ENCODE measurements at regions not wholly inside any gene's neighbourhood (a gene's known extent, or its start where the extent isn't known, plus 50 kb on each side); places are given as distances from the start of the nearest gene placed in this dataset.

DNA sequence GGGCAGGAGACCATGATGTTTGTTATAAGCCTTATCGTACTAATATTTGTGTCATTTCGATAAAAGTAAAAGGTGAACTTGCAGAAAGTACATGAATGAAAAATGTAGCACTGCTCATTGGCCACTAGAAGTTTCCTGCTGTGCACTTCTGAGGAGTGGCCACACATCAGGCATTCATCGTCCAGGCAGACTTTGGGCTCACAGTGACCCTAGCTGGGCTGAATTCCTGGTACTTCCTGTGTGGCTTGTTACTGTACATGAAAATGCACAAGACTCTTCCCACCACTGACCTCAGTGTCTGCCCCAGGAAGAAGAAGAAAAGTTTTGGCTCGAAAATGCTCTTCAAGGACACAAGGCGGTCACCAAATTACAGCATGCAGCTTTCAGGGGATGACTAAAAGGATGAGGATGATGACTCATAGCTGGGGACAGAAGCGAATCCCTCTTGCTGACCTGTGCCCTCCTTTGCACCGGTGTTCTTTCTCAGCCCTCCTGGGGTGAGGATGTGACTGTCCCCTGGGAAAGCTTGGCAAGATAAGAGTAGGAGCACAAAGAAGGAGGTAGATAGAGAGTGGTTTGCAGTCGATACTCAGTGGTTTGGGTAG, 252.4 kb upstream of the KAZN start (continued):
- TF ChIP-seq, protein P1, sequence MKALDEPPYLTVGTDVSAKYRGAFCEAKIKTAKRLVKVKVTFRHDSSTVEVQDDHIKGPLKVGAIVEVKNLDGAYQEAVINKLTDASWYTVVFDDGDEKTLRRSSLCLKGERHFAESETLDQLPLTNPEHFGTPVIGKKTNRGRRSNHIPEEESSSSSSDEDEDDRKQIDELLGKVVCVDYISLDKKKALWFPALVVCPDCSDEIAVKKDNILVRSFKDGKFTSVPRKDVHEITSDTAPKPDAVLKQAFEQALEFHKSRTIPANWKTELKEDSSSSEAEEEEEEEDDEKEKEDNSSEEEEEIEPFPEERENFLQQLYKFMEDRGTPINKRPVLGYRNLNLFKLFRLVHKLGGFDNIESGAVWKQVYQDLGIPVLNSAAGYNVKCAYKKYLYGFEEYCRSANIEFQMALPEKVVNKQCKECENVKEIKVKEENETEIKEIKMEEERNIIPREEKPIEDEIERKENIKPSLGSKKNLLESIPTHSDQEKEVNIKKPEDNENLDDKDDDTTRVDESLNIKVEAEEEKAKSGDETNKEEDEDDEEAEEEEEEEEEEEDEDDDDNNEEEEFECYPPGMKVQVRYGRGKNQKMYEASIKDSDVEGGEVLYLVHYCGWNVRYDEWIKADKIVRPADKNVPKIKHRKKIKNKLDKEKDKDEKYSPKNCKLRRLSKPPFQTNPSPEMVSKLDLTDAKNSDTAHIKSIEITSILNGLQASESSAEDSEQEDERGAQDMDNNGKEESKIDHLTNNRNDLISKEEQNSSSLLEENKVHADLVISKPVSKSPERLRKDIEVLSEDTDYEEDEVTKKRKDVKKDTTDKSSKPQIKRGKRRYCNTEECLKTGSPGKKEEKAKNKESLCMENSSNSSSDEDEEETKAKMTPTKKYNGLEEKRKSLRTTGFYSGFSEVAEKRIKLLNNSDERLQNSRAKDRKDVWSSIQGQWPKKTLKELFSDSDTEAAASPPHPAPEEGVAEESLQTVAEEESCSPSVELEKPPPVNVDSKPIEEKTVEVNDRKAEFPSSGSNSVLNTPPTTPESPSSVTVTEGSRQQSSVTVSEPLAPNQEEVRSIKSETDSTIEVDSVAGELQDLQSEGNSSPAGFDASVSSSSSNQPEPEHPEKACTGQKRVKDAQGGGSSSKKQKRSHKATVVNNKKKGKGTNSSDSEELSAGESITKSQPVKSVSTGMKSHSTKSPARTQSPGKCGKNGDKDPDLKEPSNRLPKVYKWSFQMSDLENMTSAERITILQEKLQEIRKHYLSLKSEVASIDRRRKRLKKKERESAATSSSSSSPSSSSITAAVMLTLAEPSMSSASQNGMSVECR (CRISPR knock-in tag; IDR thresholded peaks at IDR 0.05; ENCODE audit: borderline replicate concordance) = no peak
- TF ChIP-seq TCF7 (CRISPR knock-in tag; IDR thresholded peaks at IDR 0.05; ENCODE audit: low read depth) = no peak

DNA sequence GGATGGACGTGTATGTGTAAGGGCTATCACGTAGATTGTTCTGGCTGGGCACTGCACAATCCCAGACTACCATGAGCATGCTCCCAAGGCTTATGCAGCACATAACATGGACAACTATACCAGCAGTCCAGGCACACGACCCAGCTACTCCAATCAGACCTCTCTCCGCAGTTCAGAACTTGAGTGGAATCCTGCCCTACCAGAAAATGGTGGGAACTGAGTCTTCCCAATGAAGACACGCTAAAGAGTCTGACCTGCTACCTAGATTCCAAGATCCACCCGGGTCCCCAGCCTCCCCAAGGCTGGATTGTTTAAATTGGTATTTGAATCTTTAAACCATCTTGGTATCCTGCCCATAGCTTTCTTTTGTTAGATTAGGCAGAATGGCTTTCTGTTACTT, 251.3 kb upstream of the KAZN start:
- POLR2A ChIA-PET = no interaction called here
- H3K36me3 Mint-ChIP-seq = no peaks in the 10 kb centered on the region
- CTCF ChIA-PET = no interaction called here
- ATAC-seq (no peak), DNase-seq (ENCODE audit: low spot score) (no peak)
- H3K4me1 Mint-ChIP-seq = peaks cover 7% of the 10 kb centered on the region; the same call in 1 of the 2 replicates
- peaks cover 9% of the 10 kb centered on the region for H3K9me3 Mint-ChIP-seq
- H3K27me3 Mint-ChIP-seq (ENCODE audit: low read depth) = peaks cover 8% of the 10 kb centered on the region
- H3K4me3 Mint-ChIP-seq = no peak overlapping the region
- H3K27ac Mint-ChIP-seq = no peak overlapping the region
- TF ChIP-seq, protein P2, sequence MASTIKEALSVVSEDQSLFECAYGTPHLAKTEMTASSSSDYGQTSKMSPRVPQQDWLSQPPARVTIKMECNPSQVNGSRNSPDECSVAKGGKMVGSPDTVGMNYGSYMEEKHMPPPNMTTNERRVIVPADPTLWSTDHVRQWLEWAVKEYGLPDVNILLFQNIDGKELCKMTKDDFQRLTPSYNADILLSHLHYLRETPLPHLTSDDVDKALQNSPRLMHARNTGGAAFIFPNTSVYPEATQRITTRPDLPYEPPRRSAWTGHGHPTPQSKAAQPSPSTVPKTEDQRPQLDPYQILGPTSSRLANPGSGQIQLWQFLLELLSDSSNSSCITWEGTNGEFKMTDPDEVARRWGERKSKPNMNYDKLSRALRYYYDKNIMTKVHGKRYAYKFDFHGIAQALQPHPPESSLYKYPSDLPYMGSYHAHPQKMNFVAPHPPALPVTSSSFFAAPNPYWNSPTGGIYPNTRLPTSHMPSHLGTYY (CRISPR knock-in tag; IDR thresholded peaks at IDR 0.05) = no peak
- TF ChIP-seq, protein P3, sequence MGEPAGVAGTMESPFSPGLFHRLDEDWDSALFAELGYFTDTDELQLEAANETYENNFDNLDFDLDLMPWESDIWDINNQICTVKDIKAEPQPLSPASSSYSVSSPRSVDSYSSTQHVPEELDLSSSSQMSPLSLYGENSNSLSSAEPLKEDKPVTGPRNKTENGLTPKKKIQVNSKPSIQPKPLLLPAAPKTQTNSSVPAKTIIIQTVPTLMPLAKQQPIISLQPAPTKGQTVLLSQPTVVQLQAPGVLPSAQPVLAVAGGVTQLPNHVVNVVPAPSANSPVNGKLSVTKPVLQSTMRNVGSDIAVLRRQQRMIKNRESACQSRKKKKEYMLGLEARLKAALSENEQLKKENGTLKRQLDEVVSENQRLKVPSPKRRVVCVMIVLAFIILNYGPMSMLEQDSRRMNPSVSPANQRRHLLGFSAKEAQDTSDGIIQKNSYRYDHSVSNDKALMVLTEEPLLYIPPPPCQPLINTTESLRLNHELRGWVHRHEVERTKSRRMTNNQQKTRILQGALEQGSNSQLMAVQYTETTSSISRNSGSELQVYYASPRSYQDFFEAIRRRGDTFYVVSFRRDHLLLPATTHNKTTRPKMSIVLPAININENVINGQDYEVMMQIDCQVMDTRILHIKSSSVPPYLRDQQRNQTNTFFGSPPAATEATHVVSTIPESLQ (CRISPR knock-in tag; IDR thresholded peaks at IDR 0.05) = no peak
- TF ChIP-seq, protein P4, sequence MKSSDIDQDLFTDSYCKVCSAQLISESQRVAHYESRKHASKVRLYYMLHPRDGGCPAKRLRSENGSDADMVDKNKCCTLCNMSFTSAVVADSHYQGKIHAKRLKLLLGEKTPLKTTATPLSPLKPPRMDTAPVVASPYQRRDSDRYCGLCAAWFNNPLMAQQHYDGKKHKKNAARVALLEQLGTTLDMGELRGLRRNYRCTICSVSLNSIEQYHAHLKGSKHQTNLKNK (CRISPR knock-in tag; IDR thresholded peaks at IDR 0.05) = no peak
- TF ChIP-seq, protein P5, sequence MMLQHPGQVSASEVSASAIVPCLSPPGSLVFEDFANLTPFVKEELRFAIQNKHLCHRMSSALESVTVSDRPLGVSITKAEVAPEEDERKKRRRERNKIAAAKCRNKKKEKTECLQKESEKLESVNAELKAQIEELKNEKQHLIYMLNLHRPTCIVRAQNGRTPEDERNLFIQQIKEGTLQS (CRISPR knock-in tag; conservative IDR thresholded peaks at IDR 0.05) = no peak
- TF ChIP-seq SP1 (CRISPR knock-in tag; conservative IDR thresholded peaks at IDR 0.05) (no peak), KAT7 (CRISPR knock-in tag; IDR thresholded peaks at IDR 0.05; ENCODE audit: borderline replicate concordance) (no peak), ELF4 (CRISPR knock-in tag; IDR thresholded peaks at IDR 0.05; ENCODE audit: low read depth) (no peak)
- TF ChIP-seq, protein P6, sequence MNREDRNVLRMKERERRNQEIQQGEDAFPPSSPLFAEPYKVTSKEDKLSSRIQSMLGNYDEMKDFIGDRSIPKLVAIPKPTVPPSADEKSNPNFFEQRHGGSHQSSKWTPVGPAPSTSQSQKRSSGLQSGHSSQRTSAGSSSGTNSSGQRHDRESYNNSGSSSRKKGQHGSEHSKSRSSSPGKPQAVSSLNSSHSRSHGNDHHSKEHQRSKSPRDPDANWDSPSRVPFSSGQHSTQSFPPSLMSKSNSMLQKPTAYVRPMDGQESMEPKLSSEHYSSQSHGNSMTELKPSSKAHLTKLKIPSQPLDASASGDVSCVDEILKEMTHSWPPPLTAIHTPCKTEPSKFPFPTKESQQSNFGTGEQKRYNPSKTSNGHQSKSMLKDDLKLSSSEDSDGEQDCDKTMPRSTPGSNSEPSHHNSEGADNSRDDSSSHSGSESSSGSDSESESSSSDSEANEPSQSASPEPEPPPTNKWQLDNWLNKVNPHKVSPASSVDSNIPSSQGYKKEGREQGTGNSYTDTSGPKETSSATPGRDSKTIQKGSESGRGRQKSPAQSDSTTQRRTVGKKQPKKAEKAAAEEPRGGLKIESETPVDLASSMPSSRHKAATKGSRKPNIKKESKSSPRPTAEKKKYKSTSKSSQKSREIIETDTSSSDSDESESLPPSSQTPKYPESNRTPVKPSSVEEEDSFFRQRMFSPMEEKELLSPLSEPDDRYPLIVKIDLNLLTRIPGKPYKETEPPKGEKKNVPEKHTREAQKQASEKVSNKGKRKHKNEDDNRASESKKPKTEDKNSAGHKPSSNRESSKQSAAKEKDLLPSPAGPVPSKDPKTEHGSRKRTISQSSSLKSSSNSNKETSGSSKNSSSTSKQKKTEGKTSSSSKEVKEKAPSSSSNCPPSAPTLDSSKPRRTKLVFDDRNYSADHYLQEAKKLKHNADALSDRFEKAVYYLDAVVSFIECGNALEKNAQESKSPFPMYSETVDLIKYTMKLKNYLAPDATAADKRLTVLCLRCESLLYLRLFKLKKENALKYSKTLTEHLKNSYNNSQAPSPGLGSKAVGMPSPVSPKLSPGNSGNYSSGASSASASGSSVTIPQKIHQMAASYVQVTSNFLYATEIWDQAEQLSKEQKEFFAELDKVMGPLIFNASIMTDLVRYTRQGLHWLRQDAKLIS (CRISPR knock-in tag; IDR thresholded peaks at IDR 0.05; ENCODE audit: borderline replicate concordance) = no peak
- TF ChIP-seq, protein P1 (CRISPR knock-in tag; IDR thresholded peaks at IDR 0.05; ENCODE audit: borderline replicate concordance) = no peak
- TF ChIP-seq, protein P7, sequence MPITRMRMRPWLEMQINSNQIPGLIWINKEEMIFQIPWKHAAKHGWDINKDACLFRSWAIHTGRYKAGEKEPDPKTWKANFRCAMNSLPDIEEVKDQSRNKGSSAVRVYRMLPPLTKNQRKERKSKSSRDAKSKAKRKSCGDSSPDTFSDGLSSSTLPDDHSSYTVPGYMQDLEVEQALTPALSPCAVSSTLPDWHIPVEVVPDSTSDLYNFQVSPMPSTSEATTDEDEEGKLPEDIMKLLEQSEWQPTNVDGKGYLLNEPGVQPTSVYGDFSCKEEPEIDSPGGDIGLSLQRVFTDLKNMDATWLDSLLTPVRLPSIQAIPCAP (CRISPR knock-in tag; IDR thresholded peaks at IDR 0.05) = no peak
- TF ChIP-seq, protein P8, sequence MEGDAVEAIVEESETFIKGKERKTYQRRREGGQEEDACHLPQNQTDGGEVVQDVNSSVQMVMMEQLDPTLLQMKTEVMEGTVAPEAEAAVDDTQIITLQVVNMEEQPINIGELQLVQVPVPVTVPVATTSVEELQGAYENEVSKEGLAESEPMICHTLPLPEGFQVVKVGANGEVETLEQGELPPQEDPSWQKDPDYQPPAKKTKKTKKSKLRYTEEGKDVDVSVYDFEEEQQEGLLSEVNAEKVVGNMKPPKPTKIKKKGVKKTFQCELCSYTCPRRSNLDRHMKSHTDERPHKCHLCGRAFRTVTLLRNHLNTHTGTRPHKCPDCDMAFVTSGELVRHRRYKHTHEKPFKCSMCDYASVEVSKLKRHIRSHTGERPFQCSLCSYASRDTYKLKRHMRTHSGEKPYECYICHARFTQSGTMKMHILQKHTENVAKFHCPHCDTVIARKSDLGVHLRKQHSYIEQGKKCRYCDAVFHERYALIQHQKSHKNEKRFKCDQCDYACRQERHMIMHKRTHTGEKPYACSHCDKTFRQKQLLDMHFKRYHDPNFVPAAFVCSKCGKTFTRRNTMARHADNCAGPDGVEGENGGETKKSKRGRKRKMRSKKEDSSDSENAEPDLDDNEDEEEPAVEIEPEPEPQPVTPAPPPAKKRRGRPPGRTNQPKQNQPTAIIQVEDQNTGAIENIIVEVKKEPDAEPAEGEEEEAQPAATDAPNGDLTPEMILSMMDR (IDR thresholded peaks at IDR 0.05) = no peak
